Fibroblast of lung (primary cell): ENCODE measurements at regions not wholly inside any gene's neighbourhood (a gene's known extent, or its start where the extent isn't known, plus 50 kb on each side); places are given as distances from the start of the nearest gene placed in this dataset.

Source experiments
- EZH2 ChIP-seq: IDR thresholded peaks from 2 replicates; pipeline ENCODE4 v1.5.1; 2012; ENCODE audit warnings: low read length, control low read depth, mild to moderate bottlenecking; ENCODE audit errors: missing control alignments
- TF ChIP-seq, protein P1 (sequence below), 2 donors: IDR thresholded peaks in 1 of 2; conservative IDR thresholded peaks in 1 of 2; 1 replicate in 1 of 2; 2 replicates in 1 of 2; pipeline ENCODE4 v1.5.1; 2011 to 2012; ENCODE audit warnings: low read length in 2 of 2, control low read depth in 1 of 2, inconsistent platforms in 1 of 2, low read depth in 1 of 2, mild to moderate bottlenecking in 1 of 2

DNA sequence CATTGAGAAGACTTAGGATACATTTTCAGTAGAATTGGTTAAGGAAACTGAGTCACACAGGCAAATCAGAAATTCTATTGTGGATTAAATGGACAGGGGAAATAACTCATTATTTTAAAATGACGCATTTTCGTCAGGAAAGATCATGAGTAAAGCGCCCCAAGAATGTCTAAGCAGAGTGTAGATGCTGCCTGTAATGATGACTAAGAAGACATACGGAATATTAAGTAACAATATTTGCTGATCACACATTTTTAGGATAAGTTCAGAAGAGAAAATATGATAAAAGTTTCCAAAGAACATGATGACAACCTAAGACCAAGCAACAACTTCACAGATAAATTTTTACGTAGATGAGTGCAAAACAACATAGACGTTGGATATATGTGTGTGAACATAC lies 596.3 kb upstream of the TENM3 start:
- TF ChIP-seq, protein P1, sequence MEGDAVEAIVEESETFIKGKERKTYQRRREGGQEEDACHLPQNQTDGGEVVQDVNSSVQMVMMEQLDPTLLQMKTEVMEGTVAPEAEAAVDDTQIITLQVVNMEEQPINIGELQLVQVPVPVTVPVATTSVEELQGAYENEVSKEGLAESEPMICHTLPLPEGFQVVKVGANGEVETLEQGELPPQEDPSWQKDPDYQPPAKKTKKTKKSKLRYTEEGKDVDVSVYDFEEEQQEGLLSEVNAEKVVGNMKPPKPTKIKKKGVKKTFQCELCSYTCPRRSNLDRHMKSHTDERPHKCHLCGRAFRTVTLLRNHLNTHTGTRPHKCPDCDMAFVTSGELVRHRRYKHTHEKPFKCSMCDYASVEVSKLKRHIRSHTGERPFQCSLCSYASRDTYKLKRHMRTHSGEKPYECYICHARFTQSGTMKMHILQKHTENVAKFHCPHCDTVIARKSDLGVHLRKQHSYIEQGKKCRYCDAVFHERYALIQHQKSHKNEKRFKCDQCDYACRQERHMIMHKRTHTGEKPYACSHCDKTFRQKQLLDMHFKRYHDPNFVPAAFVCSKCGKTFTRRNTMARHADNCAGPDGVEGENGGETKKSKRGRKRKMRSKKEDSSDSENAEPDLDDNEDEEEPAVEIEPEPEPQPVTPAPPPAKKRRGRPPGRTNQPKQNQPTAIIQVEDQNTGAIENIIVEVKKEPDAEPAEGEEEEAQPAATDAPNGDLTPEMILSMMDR (conservative IDR thresholded peaks at IDR 0.05 in 1 of 2, IDR thresholded peaks at IDR 0.05 in 1 of 2; ENCODE audit: low read depth in 1 of 2, low read length in 2 of 2) = no peak
- TF ChIP-seq EZH2 = no peak
